GM18498 (cell line): ENCODE measurements at regions not wholly inside any gene's neighbourhood (a gene's known extent, or its start where the extent isn't known, plus 50 kb on each side); places are given as distances from the start of the nearest gene placed in this dataset.
"Not testable (repeated sequence)": the region's sequence is repeated elsewhere in the genome, so short reads cannot be mapped to it uniquely, and the experiment has no call there.

Source experiments
- ATAC-seq: cut with Tn5 transposase; IDR thresholded peaks from one replicate; pipeline ENCODE4 v1.9.1; 2021; ENCODE audit warnings: mild to moderate bottlenecking, moderate library complexity; ENCODE audit not compliant: unreplicated experiment

- ATAC-seq: no peak
Measured at GRCh38 chr12:19763488-19763887, 324.2 kb downstream of the AEBP2 start.

GRCh38 chr12:19764408-19764807 lies 325.1 kb downstream of the AEBP2 start:
- no peak for ATAC-seq

- ATAC-seq: no peak
Measured at GRCh38 chr12:19771858-19772257, 332.6 kb downstream of the AEBP2 start.

- ATAC-seq: no peak
Measured at GRCh38 chr12:19772776-19773175, 333.5 kb downstream of the AEBP2 start.

- no peak for ATAC-seq
Measured at GRCh38 chr12:19775241-19775640, 335.9 kb downstream of the AEBP2 start.

- ATAC-seq: not testable (repeated sequence)
Measured at GRCh38 chr12:19775976-19776375, 336.7 kb downstream of the AEBP2 start.

- no peak for ATAC-seq
Measured at GRCh38 chr12:19778172-19778571, 338.9 kb downstream of the AEBP2 start.

- no peak for ATAC-seq
Measured at GRCh38 chr12:19778797-19779196, 339.5 kb downstream of the AEBP2 start.

GRCh38 chr12:19779395-19780056 lies 340.2 kb downstream of the AEBP2 start:
- ATAC-seq: no peak

GRCh38 chr12:19780460-19780859 lies 341.2 kb downstream of the AEBP2 start:
- ATAC-seq: no peak

- ATAC-seq: no peak
Measured at GRCh38 chr12:19783547-19784444, 344.5 kb downstream of the AEBP2 start.

GRCh38 chr12:19792028-19792427 lies 352.7 kb downstream of the AEBP2 start:
- no peak for ATAC-seq

GRCh38 chr12:19794116-19794515 lies 354.8 kb downstream of the AEBP2 start:
- no peak for ATAC-seq

- ATAC-seq: no peak
Measured at GRCh38 chr12:19799216-19799615, 359.9 kb downstream of the AEBP2 start.

GRCh38 chr12:19799895-19800602 lies 360.8 kb downstream of the AEBP2 start:
- no peak for ATAC-seq

- no peak for ATAC-seq
Measured at GRCh38 chr12:19800884-19801283, 361.6 kb downstream of the AEBP2 start.

- ATAC-seq: no peak
Measured at GRCh38 chr12:19801941-19802340, 362.6 kb downstream of the AEBP2 start.

GRCh38 chr12:19802915-19803314 lies 363.6 kb downstream of the AEBP2 start:
- ATAC-seq: no peak

- no peak for ATAC-seq
Measured at GRCh38 chr12:19804737-19805136, 365.4 kb downstream of the AEBP2 start.

GRCh38 chr12:19808371-19808770 lies 369.1 kb downstream of the AEBP2 start:
- no peak for ATAC-seq

- ATAC-seq: no peak
Measured at GRCh38 chr12:19810213-19810612, 370.9 kb downstream of the AEBP2 start.

- ATAC-seq: no peak
Measured at GRCh38 chr12:19811922-19812321, 372.6 kb downstream of the AEBP2 start.
